Testis (tissue), 2 donors: ENCODE measurements at regions not wholly inside any gene's neighbourhood (a gene's known extent, or its start where the extent isn't known, plus 50 kb on each side); places are given as distances from the start of the nearest gene placed in this dataset.
"Not testable (repeated sequence)": the region's sequence is repeated elsewhere in the genome, so short reads cannot be mapped to it uniquely, and the experiment has no call there.

Source experiments
- DNase-seq: peaks from one replicate; pipeline ENCODE4 v3.0.0-alpha.2; 2019
- H3K27ac ChIP-seq, 2 donors: fragments of 200-600 bp; sonication (generic); one replicate each; pipeline ENCODE4 v1.5.1; 2019
- H3K27me3 ChIP-seq: fragments of 200-600 bp; sonication (generic); one replicate; pipeline ENCODE4 v1.5.1; 2019
- H3K36me3 ChIP-seq: fragments of 200-600 bp; sonication (generic); one replicate; pipeline ENCODE4 v1.5.1; 2017; ENCODE audit warnings: low read depth; ENCODE audit errors: missing control alignments
- H3K4me1 ChIP-seq: fragments of 200-600 bp; sonication (generic); one replicate; pipeline ENCODE4 v1.5.1; 2019
- H3K4me3 ChIP-seq, 2 donors: fragments of 200-600 bp; sonication (generic); one replicate each; pipeline ENCODE4 v1.5.1; 2017 to 2019
- H3K9me3 ChIP-seq: fragments of 200-600 bp; sonication (generic); one replicate; pipeline ENCODE4 v1.5.1; 2017
- POLR2A ChIP-seq: fragments of 450-650 bp; IDR thresholded peaks from one replicate; pipeline ENCODE4 v1.6.1; 2017; ENCODE audit warnings: antibody characterized with exemption, mild to moderate bottlenecking, moderate library complexity
- WGBS, 2 donors: methylation state at CpG; one replicate each; pipeline ENCODE4 v1.1.5; 2018; 5-methylcytosine and 5-hydroxymethylcytosine counted together
- intact Hi-C: fragments of 100-400 bp; cut with DNase I; formaldehyde crosslinking; loops from one replicate; pipeline ENCODE4 v1.15.1; 2023; ENCODE audit warnings: low total_unique reads
- TF ChIP-seq, protein P1 (sequence below), 3 experiments: fragments of 450-650 bp in 2 of 3; fragments of 200-600 bp in 1 of 3; sonication (generic) in 1 of 3; IDR thresholded peaks; one replicate each; pipeline ENCODE4 v1.5.1; 2016 to 2019; ENCODE audit warnings: antibody characterized with exemption in 3 of 3, mild to moderate bottlenecking in 2 of 3, moderate library complexity in 1 of 3

DNA sequence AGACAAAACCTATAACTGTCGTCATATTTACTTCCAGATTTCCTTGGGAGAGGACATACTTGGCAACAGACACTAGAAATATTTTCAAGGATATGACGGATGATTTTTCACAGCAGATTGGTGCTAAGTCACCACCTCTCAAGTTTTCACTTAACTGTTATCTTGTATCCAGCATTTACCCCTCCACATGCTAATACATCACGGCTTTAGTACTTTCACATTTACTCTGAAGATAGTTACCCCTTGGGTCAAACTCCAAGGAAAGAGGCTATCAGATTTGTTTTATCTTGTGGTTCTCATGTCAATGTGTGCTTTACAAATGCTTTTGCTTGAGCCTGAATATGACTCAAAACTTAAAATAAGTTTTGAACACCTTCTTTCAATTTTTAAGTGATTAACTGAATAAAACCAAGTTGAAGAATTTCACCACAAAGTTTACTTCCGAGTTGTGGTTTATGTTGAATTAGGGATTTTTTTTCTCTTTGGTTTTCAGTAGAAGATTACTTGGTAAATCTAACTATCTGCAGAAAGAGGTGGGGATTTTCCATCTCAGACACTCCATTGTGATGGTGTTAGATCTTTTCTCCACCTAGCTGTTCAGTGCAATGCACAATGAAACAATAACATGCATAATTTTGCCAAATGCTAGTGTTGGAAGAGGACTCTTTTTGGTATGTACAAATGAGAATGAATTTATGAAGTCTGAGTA, 75.4 kb upstream of the FAT1 start:
- WGBS, 2 donors, result 43 to 58% methylated on average over 4 of the region's 4 CpGs
- intact Hi-C loops, result no loop called here
- Histone ChIP-seq H3K9me3 (no peaks in the 10 kb centered on the region), H3K36me3 (no peaks in the 10 kb centered on the region), H3K27ac (no peak overlapping the region), H3K4me3 (no peak overlapping the region), H3K27me3 (no peaks in the 10 kb centered on the region), H3K4me1 (no peaks in the 10 kb centered on the region)
- TF ChIP-seq, protein P1, sequence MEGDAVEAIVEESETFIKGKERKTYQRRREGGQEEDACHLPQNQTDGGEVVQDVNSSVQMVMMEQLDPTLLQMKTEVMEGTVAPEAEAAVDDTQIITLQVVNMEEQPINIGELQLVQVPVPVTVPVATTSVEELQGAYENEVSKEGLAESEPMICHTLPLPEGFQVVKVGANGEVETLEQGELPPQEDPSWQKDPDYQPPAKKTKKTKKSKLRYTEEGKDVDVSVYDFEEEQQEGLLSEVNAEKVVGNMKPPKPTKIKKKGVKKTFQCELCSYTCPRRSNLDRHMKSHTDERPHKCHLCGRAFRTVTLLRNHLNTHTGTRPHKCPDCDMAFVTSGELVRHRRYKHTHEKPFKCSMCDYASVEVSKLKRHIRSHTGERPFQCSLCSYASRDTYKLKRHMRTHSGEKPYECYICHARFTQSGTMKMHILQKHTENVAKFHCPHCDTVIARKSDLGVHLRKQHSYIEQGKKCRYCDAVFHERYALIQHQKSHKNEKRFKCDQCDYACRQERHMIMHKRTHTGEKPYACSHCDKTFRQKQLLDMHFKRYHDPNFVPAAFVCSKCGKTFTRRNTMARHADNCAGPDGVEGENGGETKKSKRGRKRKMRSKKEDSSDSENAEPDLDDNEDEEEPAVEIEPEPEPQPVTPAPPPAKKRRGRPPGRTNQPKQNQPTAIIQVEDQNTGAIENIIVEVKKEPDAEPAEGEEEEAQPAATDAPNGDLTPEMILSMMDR (IDR thresholded peaks at IDR 0.05), result no peak
- no peak for TF ChIP-seq POLR2A
- DNase-seq, result no peak

DNA sequence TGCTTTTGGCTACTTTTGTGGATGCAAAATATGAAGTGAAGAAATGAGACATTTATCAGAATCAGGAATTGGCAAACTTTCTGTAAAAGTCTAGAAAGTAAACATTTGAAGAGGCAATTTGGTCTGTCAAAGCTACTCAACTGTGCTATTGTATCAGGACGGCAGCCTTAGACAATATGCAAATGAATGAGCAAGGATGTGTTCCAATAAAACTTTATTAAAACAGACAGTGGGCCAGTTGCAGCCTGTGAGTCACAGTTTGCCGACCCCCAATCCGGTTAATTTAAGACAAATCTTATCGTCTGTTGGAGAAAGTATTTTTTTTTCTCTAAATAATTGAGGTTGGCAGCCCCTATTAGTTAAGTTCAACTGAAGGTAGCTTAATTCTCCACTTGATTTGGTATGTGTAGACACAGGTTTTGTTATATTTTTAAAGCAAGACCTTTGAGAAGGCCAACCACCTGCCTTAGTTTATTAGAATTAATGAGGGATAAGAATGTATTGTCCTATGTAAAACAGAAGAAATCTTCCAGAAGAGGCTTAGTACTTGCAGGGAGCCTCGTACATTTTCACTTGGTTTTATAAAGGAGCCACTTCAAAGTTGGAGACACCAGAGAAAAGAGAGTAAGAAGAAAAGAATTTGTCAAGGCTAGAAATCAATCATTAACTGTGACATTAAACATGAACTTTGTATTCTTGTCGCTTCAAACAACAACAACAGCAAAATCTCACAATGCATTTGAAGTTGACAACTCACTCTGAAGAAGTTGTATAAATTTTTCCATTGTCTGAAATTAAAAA, 81.6 kb upstream of the FAT1 start:
- no peak for DNase-seq

DNA sequence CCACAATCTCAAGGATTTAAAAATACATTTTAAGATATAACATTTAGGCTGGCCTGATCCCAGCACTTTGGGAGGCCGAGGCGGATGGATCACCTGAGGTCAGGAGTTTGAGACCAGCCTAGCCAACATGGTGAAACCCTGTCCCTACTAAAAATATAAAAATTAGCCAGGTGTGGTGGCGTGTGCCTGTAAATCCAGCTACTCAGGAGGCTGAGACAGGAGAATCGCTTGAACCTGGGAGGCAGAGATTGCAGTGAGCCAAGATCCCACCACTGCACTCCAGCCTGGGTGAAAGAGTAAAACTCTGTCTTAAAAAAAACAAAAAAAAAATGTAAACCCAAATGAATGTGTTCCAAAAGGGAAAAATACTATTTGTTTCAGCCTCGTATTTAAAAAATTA, 82.3 kb upstream of the FAT1 start:
- H3K4me1 ChIP-seq, H3K27ac ChIP-seq, H3K9me3 ChIP-seq, H3K36me3 ChIP-seq, H3K27me3 ChIP-seq, DNase-seq, intact Hi-C loops, H3K4me3 ChIP-seq: not testable (repeated sequence)
- 86 to 88% methylated on average over 5 of the region's 5 CpGs for WGBS, 2 donors

More for the DNA sequence above, 81.6 kb upstream of the FAT1 start:
- Histone ChIP-seq H3K27me3 (no peaks in the 10 kb centered on the region), H3K9me3 (no peaks in the 10 kb centered on the region), H3K36me3 (no peaks in the 10 kb centered on the region), H3K4me3 (no peak overlapping the region), H3K27ac (no peak overlapping the region), H3K4me1 (no peaks in the 10 kb centered on the region)
- no peak for TF ChIP-seq POLR2A
- TF ChIP-seq, protein P1 (IDR thresholded peaks at IDR 0.05), result no peak
- intact Hi-C loops, result no loop called here
- 66 to 78% methylated on average over 6 of the region's 6 CpGs for WGBS, 2 donors

DNA sequence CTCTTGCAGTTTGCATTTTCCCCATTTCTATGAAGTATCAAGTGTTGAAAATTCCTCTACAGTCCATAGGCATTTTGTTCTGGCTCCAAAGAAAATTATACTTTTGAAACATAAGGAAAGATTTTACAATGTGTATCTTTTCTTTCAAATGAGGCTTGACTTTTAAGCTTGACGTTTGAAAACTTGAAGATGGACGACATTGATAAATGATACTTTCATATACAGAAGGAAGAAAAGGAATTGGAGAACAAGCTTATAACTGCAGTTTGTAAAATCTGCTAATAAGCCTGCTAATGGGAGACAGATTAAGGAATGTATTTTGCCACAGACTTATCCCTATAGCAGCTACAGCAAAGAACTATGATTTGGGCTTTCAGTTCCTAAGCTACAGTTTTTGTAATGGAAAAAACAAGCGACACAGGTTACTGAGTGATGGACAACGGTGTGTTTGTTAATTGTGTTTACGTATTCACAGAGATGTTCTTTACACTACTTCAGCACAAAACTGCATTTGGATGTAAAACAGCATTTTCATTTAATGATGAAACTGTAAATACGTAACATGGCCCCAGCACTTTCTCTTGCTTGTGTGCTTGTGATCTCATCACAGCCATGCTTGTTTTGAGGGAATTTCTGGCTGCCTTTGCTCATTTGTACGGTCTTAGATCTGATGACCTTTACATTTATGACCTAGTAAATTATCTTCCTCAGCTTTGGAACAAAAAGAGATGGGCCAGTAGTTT, 83.2 kb upstream of the FAT1 start:
- Histone ChIP-seq H3K4me1 (no peaks in the 10 kb centered on the region), H3K27me3 (no peaks in the 10 kb centered on the region), H3K36me3 (no peaks in the 10 kb centered on the region), H3K4me3 (no peak overlapping the region), H3K27ac (no peak overlapping the region), H3K9me3 (no peaks in the 10 kb centered on the region)
- DNase-seq, result no peak
- 57 to 66% methylated on average over 7 of the region's 7 CpGs for WGBS, 2 donors
- TF ChIP-seq, protein P1 (IDR thresholded peaks at IDR 0.05), result no peak
- no peak for TF ChIP-seq POLR2A
- intact Hi-C loops, result no loop called here
